ENCODE measurements at regions not wholly inside any gene's neighbourhood (a gene's known extent, or its start where the extent isn't known, plus 50 kb on each side); places are given as distances from the start of the nearest gene placed in this dataset.

GRCh38 chr10:8499752-8500390 is 445.4 kb downstream of the GATA3 start:
- TF ChIP-seq POLR2A (IDR thresholded peaks at IDR 0.05; ENCODE audit: borderline replicate concordance, extremely low read depth, insufficient read depth, insufficient read length) (no peak), SRF (IDR thresholded peaks at IDR 0.05; ENCODE audit: low read depth) (no peak), ELF1 (IDR thresholded peaks at IDR 0.05; ENCODE audit: borderline replicate concordance, low read depth) (no peak), MAX (IDR thresholded peaks at IDR 0.05) (no peak)
- TF ChIP-seq, protein P1, sequence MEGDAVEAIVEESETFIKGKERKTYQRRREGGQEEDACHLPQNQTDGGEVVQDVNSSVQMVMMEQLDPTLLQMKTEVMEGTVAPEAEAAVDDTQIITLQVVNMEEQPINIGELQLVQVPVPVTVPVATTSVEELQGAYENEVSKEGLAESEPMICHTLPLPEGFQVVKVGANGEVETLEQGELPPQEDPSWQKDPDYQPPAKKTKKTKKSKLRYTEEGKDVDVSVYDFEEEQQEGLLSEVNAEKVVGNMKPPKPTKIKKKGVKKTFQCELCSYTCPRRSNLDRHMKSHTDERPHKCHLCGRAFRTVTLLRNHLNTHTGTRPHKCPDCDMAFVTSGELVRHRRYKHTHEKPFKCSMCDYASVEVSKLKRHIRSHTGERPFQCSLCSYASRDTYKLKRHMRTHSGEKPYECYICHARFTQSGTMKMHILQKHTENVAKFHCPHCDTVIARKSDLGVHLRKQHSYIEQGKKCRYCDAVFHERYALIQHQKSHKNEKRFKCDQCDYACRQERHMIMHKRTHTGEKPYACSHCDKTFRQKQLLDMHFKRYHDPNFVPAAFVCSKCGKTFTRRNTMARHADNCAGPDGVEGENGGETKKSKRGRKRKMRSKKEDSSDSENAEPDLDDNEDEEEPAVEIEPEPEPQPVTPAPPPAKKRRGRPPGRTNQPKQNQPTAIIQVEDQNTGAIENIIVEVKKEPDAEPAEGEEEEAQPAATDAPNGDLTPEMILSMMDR (IDR thresholded peaks at IDR 0.05 in 2 of 3, conservative IDR thresholded peaks at IDR 0.05 in 1 of 3; ENCODE audit: borderline replicate concordance in 1 of 3, insufficient read depth in 1 of 3, low read depth in 2 of 3, low read length in 2 of 3) = no peak

Measured in HCT116 (cell line).